ENCODE measurements at regions not wholly inside any gene's neighbourhood (a gene's known extent, or its start where the extent isn't known, plus 50 kb on each side); places are given as distances from the start of the nearest gene placed in this dataset.

DNA sequence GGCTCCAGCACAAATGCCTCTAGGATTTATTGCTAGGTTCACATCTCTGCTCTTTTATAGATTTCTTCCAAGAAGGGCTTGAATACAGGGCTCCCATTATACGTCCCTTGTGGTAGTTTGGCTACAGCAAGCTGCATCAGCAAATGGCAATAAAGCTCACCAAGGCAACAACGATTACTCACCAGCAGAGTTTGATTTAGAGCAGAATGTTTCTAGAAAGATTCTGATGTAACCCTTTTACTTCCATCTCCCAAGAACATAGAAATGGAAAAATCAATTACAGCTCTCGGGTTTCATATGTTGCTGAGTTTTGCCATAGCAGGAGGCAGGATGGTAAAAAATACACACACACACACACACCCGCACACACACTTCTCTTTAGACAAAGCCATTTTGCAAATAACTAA lies 124.2 kb upstream of the TNPO1 start:
- DNase-seq: no peak
- CTCF ChIA-PET: interaction anchor here (0.6 to 4.6 kb wide), 9 partner anchors 34 to 557 kb away, joined by 3 to 46 read pairs (median 4); partner anchors contain the start of gene TNPO1

DNA sequence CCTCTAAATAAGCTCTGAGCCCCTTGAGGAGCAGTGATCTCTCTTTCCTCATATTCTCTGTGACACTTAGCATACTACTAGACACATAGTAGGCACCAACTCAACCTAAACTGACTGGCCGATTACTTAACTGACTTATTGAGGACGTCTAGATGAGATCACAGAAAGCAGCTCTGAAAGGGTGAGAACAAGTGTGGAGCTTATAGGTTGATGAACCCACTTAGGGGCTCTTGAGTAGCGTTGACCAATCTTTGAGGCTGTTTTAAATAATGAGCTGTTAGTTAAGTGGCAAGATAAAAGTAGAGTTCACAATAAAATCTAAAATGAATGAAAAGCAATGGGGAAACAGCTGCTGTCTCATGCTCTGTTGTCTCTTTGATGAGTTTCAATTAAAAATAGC lies 124.7 kb upstream of the TNPO1 start:
- Histone ChIP-seq H3K4me3 (ENCODE audit: low read depth in 2 of 2, low read length in 1 of 2) (no peak overlapping the region), H3K27me3 (ENCODE audit: insufficient read depth) (no peaks in the 10 kb centered on the region), H3K36me3 (replicated peaks in 1 of 2; ENCODE audit: control insufficient read depth in 1 of 2, insufficient read depth in 2 of 2, low read length in 1 of 2) (no peaks in the 10 kb centered on the region), H3K9me2 (no peaks in the 10 kb centered on the region), H3F3A (replicated peaks; ENCODE audit: insufficient read depth) (no peaks in the 10 kb centered on the region), H3K4me1 (ENCODE audit: control insufficient read depth in 1 of 2, insufficient read depth in 2 of 2, low read depth in 1 of 2, low read length in 1 of 2) (peaks cover 0 to 61% of the 10 kb centered on the region in 2 experiments; a peak in 2 of 4 replicates), H3K4me2 (no peak overlapping the region), H3K9ac (no peak overlapping the region), H3K79me2 (ENCODE audit: insufficient read depth) (no peaks in the 10 kb centered on the region; the same call in 1 of the 2 replicates), H4K20me1 (ENCODE audit: insufficient read depth) (no peaks in the 10 kb centered on the region), H3K9me3 (no peaks in the 10 kb centered on the region), H2AFZ (ENCODE audit: low read depth) (no peak overlapping the region), H3K27ac (ENCODE audit: low read depth in 2 of 2, low read length in 1 of 2) (peak overlapping the region in 1 of 2 experiments; percentile 99; a peak in 2 of 4 replicates)
- DNase-seq: no peak
- ChIA-PET CTCF (interaction anchor here (1.1 to 4.6 kb wide), 8 partner anchors 34 to 326 kb away, joined by 3 to 46 read pairs (median 4); partner anchors contain the start of gene TNPO1), POLR2A (interaction anchor here (2.1 to 3.4 kb wide), 4 partner anchors 30 to 126 kb away, joined by 8 to 40 read pairs (median 16); partner anchors contain the start of gene TNPO1)
- TF ChIP-seq TAF1 (IDR thresholded peaks at IDR 0.05; ENCODE audit: borderline replicate concordance, low read depth, low read length) (no peak), POLR2AphosphoS5 (IDR thresholded peaks at IDR 0.05; ENCODE audit: low read depth, low read length) (no peak), RFX5 (IDR thresholded peaks at IDR 0.05; ENCODE audit: low read length) (no peak), EZH2phosphoT487 (IDR thresholded peaks at IDR 0.05; ENCODE audit: borderline replicate concordance, low read depth) (no peak), CHD2 (IDR thresholded peaks at IDR 0.05; ENCODE audit: low read length, partially characterized antibody) (no peak), RAD21 (IDR thresholded peaks at IDR 0.05; ENCODE audit: low read length) (no peak), EP300 (IDR thresholded peaks at IDR 0.05; ENCODE audit: borderline replicate concordance in 1 of 2, low read depth in 1 of 2, low read length in 1 of 2) (no peak), SMC3 (IDR thresholded peaks at IDR 0.05; ENCODE audit: low read depth, low read length) (no peak), FOXJ3 (CRISPR knock-in tag; IDR thresholded peaks at IDR 0.05) (no peak), RCOR1 (IDR thresholded peaks at IDR 0.05; ENCODE audit: low read length) (no peak), JUND (IDR thresholded peaks at IDR 0.05) (no peak), GATA2 (CRISPR knock-in tag; IDR thresholded peaks at IDR 0.05) (no peak), RXRA (IDR thresholded peaks at IDR 0.05; ENCODE audit: borderline replicate concordance, low read depth) (no peak), NRF1 (IDR thresholded peaks at IDR 0.05; ENCODE audit: low read depth, low read length) (no peak)
- TF ChIP-seq, protein P1, sequence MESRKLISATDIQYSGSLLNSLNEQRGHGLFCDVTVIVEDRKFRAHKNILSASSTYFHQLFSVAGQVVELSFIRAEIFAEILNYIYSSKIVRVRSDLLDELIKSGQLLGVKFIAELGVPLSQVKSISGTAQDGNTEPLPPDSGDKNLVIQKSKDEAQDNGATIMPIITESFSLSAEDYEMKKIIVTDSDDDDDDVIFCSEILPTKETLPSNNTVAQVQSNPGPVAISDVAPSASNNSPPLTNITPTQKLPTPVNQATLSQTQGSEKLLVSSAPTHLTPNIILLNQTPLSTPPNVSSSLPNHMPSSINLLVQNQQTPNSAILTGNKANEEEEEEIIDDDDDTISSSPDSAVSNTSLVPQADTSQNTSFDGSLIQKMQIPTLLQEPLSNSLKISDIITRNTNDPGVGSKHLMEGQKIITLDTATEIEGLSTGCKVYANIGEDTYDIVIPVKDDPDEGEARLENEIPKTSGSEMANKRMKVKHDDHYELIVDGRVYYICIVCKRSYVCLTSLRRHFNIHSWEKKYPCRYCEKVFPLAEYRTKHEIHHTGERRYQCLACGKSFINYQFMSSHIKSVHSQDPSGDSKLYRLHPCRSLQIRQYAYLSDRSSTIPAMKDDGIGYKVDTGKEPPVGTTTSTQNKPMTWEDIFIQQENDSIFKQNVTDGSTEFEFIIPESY (IDR thresholded peaks at IDR 0.05; ENCODE audit: borderline replicate concordance, low read depth): no peak
- TF ChIP-seq, protein P2, sequence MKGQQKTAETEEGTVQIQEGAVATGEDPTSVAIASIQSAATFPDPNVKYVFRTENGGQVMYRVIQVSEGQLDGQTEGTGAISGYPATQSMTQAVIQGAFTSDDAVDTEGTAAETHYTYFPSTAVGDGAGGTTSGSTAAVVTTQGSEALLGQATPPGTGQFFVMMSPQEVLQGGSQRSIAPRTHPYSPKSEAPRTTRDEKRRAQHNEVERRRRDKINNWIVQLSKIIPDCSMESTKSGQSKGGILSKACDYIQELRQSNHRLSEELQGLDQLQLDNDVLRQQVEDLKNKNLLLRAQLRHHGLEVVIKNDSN (IDR thresholded peaks at IDR 0.05; ENCODE audit: borderline replicate concordance, low read depth): no peak
- TF ChIP-seq, protein P3, sequence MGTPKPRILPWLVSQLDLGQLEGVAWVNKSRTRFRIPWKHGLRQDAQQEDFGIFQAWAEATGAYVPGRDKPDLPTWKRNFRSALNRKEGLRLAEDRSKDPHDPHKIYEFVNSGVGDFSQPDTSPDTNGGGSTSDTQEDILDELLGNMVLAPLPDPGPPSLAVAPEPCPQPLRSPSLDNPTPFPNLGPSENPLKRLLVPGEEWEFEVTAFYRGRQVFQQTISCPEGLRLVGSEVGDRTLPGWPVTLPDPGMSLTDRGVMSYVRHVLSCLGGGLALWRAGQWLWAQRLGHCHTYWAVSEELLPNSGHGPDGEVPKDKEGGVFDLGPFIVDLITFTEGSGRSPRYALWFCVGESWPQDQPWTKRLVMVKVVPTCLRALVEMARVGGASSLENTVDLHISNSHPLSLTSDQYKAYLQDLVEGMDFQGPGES (IDR thresholded peaks at IDR 0.05; ENCODE audit: low read depth, low read length): no peak
- TF ChIP-seq, protein P4, sequence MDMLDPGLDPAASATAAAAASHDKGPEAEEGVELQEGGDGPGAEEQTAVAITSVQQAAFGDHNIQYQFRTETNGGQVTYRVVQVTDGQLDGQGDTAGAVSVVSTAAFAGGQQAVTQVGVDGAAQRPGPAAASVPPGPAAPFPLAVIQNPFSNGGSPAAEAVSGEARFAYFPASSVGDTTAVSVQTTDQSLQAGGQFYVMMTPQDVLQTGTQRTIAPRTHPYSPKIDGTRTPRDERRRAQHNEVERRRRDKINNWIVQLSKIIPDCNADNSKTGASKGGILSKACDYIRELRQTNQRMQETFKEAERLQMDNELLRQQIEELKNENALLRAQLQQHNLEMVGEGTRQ (IDR thresholded peaks at IDR 0.05; ENCODE audit: borderline replicate concordance, low read depth, low read length): no peak
- TF ChIP-seq, protein P5, sequence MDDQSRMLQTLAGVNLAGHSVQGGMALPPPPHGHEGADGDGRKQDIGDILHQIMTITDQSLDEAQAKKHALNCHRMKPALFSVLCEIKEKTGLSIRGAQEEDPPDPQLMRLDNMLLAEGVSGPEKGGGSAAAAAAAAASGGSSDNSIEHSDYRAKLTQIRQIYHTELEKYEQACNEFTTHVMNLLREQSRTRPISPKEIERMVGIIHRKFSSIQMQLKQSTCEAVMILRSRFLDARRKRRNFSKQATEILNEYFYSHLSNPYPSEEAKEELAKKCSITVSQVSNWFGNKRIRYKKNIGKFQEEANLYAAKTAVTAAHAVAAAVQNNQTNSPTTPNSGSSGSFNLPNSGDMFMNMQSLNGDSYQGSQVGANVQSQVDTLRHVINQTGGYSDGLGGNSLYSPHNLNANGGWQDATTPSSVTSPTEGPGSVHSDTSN (IDR thresholded peaks at IDR 0.05): no peak
- WGBS (ENCODE audit: low lambda C conversion rate): 82% methylated on average over 3 of the region's 3 CpGs

More for the DNA sequence above, 124.2 kb upstream of the TNPO1 start:
- H3K9me3 ChIP-seq: no peaks in the 10 kb centered on the region
- H3K4me3 ChIP-seq (ENCODE audit: low read depth in 2 of 2, low read length in 1 of 2): no peak overlapping the region
- WGBS (ENCODE audit: low lambda C conversion rate): 79% methylated on average over 4 of the region's 4 CpGs
- H2AFZ ChIP-seq (ENCODE audit: low read depth): no peak overlapping the region
- peaks cover 0 to 56% of the 10 kb centered on the region in 2 experiments; a peak in 2 of 4 replicates for H3K4me1 ChIP-seq (ENCODE audit: control insufficient read depth in 1 of 2, insufficient read depth in 2 of 2, low read depth in 1 of 2, low read length in 1 of 2)
- H3K9me2 ChIP-seq: no peaks in the 10 kb centered on the region
- no peak overlapping the region for H3K4me2 ChIP-seq
- POLR2A ChIA-PET: interaction anchor here (0.5 to 3.4 kb wide), 5 partner anchors 13 to 125 kb away, joined by 3 to 40 read pairs (median 13); partner anchors contain the start of gene TNPO1
- no peaks in the 10 kb centered on the region for H3F3A ChIP-seq (replicated peaks; ENCODE audit: insufficient read depth)
- no peaks in the 10 kb centered on the region; the same call in 1 of the 2 replicates for H3K27me3 ChIP-seq (ENCODE audit: insufficient read depth)
- H3K79me2 ChIP-seq (ENCODE audit: insufficient read depth): no peaks in the 10 kb centered on the region; the same call in 1 of the 2 replicates
- no peaks in the 10 kb centered on the region for H3K36me3 ChIP-seq (replicated peaks in 1 of 2; ENCODE audit: control insufficient read depth in 1 of 2, insufficient read depth in 2 of 2, low read length in 1 of 2)
- H3K9ac ChIP-seq: no peak overlapping the region
- TF ChIP-seq SMC3 (IDR thresholded peaks at IDR 0.05; ENCODE audit: low read depth, low read length) (no peak), YY1 (IDR thresholded peaks at IDR 0.05; ENCODE audit: low read depth) (no peak)
- peak overlapping the region in 1 of 2 experiments; percentile 99; a peak in 2 of 4 replicates for H3K27ac ChIP-seq (ENCODE audit: low read depth in 2 of 2, low read length in 1 of 2)
- no peaks in the 10 kb centered on the region for H4K20me1 ChIP-seq (ENCODE audit: insufficient read depth)
